Cardiac fibroblast (primary cell): ENCODE measurements at regions not wholly inside any gene's neighbourhood (a gene's known extent, or its start where the extent isn't known, plus 50 kb on each side); places are given as distances from the start of the nearest gene placed in this dataset.

Experiments
- DNase-seq, 2 donors: peaks; one replicate each; pipeline versions ENCODE4 v3.0.0 to v3.0.0-alpha.2; 2010; ENCODE audit warnings: low read depth in 2 of 2
- H3K4me3 ChIP-seq, 2 donors: replicated peaks in 1 of 2; 1 replicate in 1 of 2; 2 replicates in 1 of 2; pipeline ENCODE4 v1.5.1; 2011; ENCODE audit warnings: low read depth in 2 of 2, low read length in 2 of 2, mild to moderate bottlenecking in 2 of 2, moderate library complexity in 1 of 2
- TF ChIP-seq, protein P1 (sequence below): IDR thresholded peaks from one replicate; pipeline ENCODE4 v1.5.1; 2011; ENCODE audit warnings: low read depth, mild to moderate bottlenecking, low read length, inconsistent platforms

DNA sequence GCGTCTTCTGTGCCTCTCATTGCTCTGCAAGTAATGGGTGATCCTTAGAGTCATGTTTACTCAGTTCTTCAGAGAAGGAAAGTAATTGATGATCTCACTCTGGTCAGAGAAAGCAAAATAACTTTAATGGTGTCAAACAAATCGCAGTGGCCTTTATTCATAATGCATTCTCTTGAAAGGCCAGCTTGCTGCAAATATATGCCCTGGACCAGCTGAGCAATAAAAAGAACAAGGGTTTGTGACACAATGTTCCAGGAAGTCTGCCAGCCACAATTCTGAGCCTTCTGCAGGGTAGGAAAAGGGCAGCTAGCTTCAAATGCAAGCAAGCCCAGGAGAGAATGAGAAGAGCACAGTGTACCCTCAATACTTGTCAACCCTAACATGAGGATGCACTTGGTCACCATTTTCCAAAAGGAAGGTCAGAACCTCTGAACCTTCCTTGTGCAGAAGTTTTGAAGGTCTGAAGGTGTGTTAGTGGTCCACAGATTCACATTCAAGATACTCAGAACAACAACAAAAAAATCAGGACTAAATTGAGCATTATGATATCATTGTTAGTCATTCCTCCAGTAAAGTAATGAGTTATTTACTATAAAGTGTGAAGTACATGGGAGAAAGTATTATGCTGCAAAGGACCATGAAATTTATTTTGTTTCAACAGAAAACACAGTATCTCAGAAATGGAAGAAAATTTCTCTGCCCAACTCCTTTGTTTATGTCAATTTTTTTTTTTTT lies 355.6 kb downstream of the PAX3 start:
- no peak overlapping the region for H3K4me3 ChIP-seq
- TF ChIP-seq, protein P1, sequence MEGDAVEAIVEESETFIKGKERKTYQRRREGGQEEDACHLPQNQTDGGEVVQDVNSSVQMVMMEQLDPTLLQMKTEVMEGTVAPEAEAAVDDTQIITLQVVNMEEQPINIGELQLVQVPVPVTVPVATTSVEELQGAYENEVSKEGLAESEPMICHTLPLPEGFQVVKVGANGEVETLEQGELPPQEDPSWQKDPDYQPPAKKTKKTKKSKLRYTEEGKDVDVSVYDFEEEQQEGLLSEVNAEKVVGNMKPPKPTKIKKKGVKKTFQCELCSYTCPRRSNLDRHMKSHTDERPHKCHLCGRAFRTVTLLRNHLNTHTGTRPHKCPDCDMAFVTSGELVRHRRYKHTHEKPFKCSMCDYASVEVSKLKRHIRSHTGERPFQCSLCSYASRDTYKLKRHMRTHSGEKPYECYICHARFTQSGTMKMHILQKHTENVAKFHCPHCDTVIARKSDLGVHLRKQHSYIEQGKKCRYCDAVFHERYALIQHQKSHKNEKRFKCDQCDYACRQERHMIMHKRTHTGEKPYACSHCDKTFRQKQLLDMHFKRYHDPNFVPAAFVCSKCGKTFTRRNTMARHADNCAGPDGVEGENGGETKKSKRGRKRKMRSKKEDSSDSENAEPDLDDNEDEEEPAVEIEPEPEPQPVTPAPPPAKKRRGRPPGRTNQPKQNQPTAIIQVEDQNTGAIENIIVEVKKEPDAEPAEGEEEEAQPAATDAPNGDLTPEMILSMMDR, result no peak
- DNase-seq, result peak; percentile 32 to 71

DNA sequence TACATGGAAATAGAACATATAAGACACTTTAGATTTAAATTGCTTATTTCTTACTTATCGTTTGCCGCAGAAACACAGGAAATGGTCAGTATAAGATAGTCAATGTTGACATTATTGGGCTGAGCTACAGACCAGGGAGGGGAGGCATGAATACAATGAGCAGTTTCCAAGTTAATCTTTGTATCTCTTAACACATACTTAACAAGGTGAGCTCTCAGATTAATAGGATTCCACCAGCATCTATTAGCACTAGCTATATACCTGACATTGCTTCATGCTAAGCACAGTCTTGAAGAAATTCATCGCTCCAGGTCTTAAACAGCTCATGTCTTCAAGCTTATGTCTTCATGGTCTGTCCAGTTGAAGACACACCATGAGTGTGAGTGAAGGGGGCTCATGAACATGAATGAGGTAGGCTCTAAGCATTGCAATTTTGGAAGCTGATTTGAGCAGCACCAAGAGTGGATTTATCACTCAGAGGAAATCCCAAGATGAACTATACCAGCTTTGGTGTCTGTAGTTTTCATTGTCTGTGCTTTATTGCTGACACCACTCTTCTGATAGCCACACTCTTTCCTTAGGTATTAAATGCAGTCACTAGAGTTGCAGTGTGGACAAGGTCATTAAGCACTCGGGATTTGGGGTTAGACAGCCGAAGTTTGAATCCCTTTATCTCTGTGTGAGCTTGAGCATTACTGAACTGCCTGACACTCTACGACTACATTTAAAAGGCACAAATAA lies 359.3 kb upstream of the EPHA4 start:
- no peak for DNase-seq
- TF ChIP-seq, protein P1, result no peak
- no peak overlapping the region for H3K4me3 ChIP-seq

DNA sequence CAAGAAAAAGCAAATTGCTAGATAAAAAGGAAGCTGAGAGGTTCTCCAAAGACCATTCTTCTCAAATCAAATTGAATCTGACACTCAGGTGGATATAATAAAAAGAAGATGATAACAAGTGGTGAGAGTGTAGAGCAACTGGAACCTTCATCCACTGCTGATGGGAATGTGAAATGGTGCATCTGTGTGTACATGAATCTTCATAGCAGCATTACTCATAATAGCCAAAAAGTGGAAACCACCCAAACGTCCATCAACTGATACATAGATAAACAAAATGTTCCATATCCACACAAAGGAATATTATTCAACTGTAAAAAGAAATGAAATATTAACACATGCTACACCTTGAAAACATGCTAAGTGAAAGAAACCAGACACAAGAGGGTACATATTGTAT lies 357.2 kb upstream of the EPHA4 start:
- DNase-seq, result no peak
- no peak overlapping the region for H3K4me3 ChIP-seq
- TF ChIP-seq, protein P1, result no peak

DNA sequence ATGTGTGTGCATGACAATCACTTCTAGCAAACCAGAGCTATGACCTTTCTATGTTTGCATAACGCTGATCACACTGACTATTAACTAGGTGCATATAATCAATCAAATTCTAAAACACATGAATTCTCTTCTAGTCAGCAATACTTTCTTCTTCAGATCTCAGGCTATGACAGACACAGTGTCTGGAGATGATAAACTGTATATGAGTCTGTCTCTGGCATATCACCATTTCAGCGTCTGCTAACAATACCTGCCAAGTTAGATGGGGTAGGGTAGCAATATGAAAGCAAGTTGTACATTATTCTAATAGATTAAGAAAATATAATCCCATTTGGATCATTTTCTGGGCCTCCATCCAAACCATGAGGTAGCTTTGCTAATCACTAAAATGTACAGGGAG lies 354.2 kb upstream of the EPHA4 start:
- no peak for DNase-seq
- no peak overlapping the region for H3K4me3 ChIP-seq
- TF ChIP-seq, protein P1, result no peak

DNA sequence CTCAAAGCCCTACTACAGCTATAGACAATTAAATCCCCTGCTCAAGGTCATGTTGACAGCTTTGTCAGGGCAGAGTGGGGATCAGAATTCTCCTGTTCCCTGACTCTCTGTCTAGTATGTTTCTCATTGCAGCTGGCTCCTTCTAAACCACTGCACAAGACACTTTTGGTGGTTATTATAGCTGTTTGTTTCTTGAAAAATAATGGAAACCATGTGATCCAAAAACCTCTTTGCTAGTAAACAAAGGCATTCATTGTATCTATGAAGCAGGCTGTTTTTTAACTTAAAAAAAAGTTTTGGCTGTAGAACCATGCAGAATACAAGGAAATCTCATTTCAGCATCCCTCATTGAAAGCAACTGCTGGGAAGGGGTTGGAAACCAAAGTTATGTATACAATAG lies 352.5 kb upstream of the EPHA4 start:
- no peak for DNase-seq
- TF ChIP-seq, protein P1, result no peak
- H3K4me3 ChIP-seq, result no peak overlapping the region

DNA sequence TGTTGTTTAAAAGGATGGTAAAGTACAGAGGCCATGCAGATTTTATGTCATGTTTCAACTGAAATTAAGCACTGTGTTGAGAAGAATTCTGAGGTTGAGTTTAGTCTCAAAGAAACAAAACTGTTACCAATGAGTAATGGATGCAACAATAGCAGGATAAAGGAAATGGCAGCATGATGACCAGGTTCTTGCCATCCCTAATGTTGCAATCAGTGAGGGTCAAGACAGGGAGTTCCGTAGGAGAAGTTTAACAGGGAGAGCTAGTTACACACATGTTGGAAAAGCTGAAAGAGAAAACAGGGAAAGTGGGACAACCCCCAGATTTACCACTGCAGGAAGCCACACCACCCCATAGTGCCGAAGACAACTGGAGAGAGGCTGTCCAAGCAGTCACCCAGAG lies 343.8 kb upstream of the EPHA4 start:
- no peak overlapping the region for H3K4me3 ChIP-seq
- peak in 1 of 2 donors; percentile 17 for DNase-seq
- TF ChIP-seq, protein P1, result no peak
